Raji (cell line): ENCODE measurements at regions not wholly inside any gene's neighbourhood (a gene's known extent, or its start where the extent isn't known, plus 50 kb on each side); places are given as distances from the start of the nearest gene placed in this dataset.

Experiments used
- POLR2A ChIP-seq: IDR thresholded peaks from 2 replicates; pipeline ENCODE4 v1.6.1; 2011; ENCODE audit warnings: low read depth, low read length, control low read depth; ENCODE audit not compliant: insufficient read depth

GRCh38 chr2:111653913-111654312, 230.1 kb downstream of the ANAPC1 start:
- no peak for TF ChIP-seq POLR2A

GRCh38 chr2:111654829-111655228, 229.2 kb downstream of the ANAPC1 start:
- no peak for TF ChIP-seq POLR2A

- no peak for TF ChIP-seq POLR2A
Observed at GRCh38 chr2:111656436-111656835, 227.6 kb downstream of the ANAPC1 start.

DNA sequence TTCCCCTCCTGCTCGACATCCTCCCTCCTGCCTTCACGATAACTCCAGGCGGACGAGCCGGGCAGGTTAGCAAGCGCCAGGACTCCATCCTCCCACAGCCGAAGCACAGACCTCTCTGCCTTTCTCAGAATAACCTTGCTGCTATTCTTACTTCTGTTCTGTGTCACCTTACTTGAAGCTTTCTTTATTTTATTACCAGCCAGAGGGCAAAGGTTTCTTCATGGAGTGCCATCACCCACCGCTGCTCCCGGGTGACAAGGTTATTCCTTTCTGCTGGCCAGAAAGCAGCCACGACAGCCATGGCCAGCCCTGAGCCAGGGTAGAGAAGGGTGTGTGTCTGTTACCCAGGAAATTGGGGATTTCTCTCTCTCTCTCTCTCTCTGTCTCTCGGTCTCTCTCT, 227.1 kb downstream of the ANAPC1 start:
- no peak for TF ChIP-seq POLR2A

DNA sequence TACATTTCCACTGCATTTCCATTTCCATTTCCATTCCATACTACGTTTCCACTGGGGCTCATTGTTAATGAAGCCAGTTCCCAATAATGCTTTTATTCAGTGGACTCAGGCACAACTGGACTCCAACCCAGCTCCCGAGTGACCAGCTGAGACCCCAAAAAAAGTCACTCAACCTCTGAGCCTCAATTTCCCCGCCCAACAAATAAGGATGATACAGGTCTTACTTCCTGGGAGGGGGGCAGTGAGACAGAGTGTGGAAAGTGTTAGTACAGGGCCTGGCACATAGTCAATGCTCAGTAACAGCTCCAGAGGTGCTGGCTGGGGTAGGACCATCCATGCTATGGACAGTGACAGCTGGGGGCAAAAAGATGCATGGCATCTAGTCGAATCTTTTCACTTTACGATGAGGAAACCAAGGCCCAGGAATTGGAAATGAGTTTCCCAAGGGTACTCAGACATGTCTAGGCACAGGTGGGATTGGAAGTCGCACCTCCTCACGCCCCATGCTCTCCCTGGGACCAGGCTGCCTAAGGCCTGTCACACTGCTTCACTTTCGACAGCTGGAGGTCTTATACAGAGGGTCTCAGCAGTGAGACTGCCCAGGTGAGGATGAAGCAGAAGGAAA, 226.5 kb downstream of the ANAPC1 start:
- no peak for TF ChIP-seq POLR2A

DNA sequence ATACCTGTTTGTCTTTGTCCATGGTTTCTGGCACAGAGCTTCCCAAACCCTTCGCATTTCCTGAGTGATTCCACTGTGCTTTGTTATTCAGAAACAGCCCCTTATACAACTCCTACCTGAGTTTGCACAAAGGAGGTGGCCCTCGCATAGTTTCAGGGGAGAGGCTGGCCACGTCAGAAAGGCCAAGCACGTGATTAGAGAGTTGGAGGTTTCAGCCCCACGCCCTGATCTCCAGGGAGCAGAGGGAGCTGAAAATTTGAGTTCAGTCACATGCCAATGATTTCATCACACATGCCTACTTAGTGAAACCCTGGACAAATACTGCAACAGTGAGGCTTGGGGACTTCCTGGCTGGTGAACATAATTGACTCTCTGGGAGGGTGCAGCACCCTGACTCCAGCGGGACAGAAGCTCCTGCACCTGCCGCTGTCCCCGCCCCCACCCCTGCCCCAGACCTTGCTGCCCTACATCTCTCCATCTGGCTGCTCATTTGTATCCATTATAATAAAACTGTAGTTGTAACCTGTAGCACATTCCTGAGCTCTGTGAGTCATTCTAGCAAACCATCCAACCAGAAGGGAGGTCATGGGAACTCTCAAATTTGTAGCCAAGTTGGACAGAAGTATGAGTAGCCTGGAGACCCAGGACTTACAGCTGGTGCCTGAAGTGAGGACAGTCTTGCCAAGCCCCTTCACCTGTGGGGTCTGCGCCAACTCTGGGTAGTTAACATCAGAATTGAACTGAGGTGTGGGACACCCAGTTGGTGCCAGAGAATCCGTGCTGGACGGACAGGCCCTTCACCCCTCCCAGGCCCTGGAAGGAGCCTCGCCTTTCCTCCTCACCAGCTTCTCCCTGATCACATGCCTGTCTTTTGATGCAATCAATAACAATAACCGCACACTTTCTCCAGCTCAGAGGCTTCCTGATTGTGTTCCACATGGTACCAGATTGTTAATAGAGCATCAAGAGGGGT, 224.3 kb downstream of the ANAPC1 start:
- peak; percentile 40; the same call in 1 of the 2 replicates for TF ChIP-seq POLR2A

DNA sequence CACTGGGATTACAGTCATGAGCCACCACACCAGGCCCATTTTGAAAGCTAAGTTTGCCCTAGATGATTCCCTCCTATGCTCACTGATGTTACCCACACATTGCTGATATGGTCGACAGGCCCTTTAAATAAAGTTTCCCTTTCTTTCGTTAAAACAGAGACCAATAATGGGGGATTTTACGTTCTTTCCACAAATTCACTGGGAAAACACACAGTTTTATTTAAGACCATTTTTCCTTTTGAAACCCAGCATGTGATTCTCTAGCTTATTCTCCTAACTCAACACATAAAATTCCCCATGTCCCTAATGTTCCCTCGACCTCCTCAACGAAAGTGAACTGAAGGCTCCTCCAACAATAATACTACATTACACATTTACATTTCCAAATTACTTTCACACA, 223.2 kb downstream of the ANAPC1 start:
- TF ChIP-seq POLR2A = no peak

DNA sequence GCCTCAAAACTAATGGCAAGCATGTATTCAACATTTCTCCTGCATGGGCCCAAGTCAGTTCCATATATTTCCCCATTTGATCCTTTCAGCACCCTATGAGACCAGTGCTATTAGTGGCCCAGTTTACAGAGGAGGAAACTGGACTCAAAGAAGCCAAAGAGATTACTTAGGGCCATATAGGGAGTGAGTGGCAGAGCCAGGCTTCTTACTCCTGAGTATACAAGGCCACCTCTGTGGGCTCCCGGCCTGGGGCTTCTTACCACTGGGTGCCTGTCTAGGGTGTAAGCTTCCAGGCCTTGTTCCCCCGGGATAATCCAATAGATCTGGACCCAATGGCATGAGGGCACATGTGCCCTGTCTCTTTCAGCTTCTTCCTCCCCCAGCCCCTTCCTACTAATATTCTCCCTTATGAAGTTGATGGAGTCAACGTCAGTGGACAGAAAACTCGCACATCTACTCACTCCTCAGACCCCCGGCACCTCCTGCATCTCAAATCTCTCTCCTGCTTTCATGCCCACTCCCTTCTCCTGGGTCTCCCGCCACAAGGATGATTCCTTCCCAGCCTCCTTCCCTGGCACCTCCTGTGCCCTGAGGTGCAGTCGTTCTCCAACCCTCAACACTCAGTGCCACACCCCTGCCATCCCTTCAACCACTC, 222.6 kb downstream of the ANAPC1 start:
- no peak for TF ChIP-seq POLR2A

- TF ChIP-seq POLR2A = no peak
Observed at GRCh38 chr2:111662039-111662770, 221.8 kb downstream of the ANAPC1 start.

DNA sequence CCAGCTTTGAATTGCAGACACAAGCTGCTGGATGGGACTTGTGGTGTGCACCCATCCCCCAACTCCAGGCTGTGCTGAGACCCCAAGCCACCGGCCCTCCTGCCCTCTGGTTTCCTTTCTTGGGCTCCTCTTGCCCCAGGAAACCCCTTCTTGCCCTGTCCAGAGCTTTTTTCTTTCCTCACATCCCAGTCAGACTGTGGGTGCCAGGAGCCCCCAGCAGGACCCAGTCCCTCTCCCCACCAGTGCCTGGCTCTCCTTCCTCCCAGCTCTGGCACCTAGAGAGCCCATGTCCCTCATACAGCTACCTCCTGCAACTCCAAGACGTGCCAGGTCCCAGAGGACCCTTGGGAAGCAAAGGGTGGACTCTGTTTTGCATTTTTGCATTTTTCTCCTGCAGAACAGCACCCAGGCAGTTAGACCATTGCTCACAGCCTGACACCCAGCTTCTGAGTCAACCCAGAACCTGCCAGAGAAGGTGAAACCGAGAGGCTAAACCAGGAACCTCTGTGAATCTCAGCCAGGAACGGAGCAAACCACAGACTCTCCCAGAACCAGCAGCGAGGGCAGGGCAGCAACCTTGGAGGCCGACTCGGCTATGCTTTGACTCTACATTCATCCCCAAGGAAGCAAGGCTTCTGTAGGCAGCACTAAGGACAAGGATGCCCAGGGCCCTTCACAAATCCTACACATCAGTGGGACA, 221.1 kb downstream of the ANAPC1 start:
- no peak for TF ChIP-seq POLR2A

DNA sequence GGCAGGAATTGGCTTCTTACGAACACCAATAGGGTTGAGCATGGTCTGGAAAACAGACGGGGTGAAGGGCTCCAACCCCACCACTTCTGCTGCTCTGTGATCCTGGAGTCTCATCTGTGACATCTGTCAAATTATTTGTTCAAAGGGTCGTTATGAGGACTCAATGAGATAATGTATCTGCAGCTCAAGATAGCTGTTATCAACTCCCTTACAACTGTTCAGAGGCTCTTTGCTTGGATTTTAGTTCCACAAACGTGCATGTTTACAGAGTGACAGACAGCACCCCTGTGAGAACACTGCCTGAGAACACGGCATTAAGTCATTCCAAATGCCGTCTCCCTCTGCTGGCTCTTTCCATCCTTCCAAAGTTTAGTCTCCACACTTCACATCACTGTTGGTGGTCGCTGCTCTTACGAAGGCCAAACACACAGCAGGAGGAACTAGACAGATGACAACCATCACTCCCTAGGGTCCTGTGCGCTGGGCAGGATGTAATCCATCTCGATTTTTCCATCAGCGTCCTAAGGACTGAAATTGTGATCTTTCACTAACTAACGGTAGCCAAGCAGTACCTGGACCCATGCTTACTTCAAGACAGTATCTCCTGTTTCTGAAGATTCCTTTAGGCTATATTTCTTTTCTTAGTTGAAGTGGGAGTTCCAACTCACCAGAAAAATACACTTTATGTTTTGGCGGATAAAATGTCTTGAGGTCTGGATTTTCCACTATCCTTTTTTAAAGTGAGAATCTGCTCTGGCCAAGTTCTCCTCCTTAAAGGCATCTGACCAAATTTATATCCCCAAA, 220.3 kb downstream of the ANAPC1 start:
- TF ChIP-seq POLR2A = no peak

DNA sequence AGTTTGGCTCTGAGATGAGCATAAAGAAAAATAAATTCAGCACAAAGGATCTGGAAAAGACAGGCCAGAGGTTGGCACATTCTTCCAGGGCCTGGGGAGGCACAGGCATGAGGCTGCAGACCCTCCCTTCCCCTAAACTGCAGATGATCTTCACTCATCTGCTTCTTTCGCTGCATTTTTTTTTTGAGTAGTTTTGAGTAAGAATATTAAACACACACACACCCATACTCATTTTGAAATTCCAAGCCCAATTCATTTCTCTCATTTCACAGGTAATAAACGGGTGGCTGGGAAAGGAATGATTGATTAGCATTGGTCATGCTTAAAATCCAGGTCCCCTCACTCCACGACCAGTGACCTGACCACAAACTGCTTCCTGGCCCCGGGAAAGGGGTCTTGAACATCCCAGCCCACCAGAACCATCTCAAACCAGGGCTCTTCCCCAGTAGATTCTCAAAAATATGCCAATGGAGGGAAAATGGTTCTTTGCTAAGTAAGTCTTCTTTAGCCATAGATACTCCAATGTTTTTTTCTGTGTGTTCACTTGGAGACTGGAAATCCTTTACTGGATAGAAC, 219.6 kb downstream of the ANAPC1 start:
- no peak for TF ChIP-seq POLR2A

DNA sequence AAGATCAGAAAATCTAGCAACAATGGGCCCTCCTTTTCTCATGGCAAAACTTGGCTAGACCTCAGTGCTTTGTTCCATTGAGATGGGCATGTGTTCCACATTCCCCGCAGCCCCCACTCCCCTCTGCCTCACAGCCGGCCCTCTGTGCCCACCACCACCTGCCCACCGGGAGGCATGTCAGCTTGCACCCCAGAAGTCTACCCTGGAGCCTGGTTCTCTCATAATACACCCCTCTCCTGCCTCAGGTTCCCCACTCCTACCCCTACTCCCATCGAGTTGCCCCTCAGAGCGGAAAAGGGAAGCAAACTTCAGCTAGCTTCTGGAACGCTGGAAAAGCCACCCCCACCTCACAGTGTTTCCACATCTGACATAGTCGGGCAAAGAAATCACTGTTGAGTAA, 219.0 kb downstream of the ANAPC1 start:
- TF ChIP-seq POLR2A = no peak
